ENCODE measurements at regions not wholly inside any gene's neighbourhood (a gene's known extent, or its start where the extent isn't known, plus 50 kb on each side); places are given as distances from the start of the nearest gene placed in this dataset.

GRCh38 chr6:3991941-3992340, 87.0 kb downstream of the FAM217A start:
- TF ChIP-seq, protein P1, sequence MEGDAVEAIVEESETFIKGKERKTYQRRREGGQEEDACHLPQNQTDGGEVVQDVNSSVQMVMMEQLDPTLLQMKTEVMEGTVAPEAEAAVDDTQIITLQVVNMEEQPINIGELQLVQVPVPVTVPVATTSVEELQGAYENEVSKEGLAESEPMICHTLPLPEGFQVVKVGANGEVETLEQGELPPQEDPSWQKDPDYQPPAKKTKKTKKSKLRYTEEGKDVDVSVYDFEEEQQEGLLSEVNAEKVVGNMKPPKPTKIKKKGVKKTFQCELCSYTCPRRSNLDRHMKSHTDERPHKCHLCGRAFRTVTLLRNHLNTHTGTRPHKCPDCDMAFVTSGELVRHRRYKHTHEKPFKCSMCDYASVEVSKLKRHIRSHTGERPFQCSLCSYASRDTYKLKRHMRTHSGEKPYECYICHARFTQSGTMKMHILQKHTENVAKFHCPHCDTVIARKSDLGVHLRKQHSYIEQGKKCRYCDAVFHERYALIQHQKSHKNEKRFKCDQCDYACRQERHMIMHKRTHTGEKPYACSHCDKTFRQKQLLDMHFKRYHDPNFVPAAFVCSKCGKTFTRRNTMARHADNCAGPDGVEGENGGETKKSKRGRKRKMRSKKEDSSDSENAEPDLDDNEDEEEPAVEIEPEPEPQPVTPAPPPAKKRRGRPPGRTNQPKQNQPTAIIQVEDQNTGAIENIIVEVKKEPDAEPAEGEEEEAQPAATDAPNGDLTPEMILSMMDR (IDR thresholded peaks at IDR 0.05; ENCODE audit: low read depth, low read length): no peak
- no peak for TF ChIP-seq POLR2A (IDR thresholded peaks at IDR 0.05; ENCODE audit: extremely low read depth, insufficient read length)
